ENCODE measurements at regions not wholly inside any gene's neighbourhood (a gene's known extent, or its start where the extent isn't known, plus 50 kb on each side); places are given as distances from the start of the nearest gene placed in this dataset.

- in situ Hi-C loops (cut with HindIII; ENCODE audit: low sequenced_read_pairs), result no loop called here
Observed at GRCh38 chr15:31271711-31272557, 54.7 kb upstream of the KLF13 start.

DNA sequence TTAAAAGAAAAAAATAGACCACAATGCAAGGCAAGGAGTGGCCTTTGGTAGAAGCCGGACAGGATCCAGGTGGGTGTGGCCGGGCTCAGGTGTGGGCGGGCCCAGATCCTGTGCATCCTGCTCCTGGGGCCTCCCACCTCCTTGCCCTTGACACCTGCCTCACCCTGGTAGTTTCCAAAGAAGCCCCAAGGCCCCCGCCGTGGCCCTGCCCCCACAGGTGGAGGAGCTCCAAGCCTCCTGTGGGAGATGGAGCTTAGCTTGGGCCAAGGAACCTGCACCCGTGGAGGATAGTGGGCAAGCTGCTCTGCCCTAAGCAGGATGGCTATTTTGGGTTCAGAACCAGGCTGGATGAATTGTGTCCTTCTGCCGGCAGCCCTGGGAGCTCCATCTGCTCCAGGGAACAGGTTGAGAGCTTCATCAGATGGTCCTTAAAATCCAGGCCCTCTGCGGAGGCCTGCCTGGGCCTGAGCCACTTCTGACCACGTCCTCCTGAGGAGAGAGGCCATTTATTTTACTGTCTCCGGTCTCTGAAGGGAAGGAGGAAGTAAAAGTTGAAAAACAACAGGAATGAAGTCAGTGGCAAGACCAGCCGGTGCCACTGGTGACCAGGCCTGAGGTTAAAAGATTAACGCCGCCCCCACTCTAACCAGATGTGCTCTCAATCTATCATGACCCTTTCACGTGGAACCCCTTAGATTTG is 53.9 kb upstream of the KLF13 start:
- in situ Hi-C loops (cut with HindIII; ENCODE audit: low sequenced_read_pairs), result no loop called here

DNA sequence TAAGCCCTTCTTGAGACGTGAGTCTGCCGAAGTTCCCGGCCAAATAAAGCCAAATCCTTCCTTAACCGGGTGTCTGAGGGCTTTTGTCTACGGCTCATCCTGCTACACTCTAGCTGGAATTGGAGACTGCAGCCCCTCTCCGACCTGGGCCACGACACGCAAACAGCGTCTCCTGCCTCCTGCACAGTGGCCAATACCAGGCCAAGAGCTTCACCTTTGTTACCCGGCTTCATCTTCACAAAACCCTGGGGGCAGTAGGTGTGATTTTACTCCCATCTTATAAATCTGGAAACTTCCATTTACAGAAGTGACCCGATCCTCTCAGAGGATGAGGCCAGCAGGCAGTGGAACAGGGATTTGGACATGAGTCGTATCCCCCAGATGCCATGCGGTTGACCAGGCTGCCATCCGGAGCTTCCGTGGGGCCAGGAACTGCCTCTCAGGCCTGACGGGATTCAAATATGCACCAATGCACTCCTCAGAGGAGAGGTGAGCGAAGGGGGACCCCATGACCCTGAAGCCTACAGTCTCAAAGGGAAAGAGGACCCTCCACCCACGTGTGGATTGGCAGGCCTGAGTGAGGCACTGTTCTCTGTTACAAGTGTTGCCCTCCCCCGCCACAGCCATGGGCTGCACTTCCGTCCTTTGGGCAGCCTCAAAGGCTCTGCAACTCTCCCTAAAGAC is 53.2 kb upstream of the KLF13 start:
- in situ Hi-C loops (cut with HindIII; ENCODE audit: low sequenced_read_pairs), result no loop called here

GRCh38 chr15:31274496-31275330 is 51.9 kb upstream of the KLF13 start:
- in situ Hi-C loops (cut with HindIII; ENCODE audit: low sequenced_read_pairs), result no loop called here

GRCh38 chr15:31275331-31276262 is 51.0 kb upstream of the KLF13 start:
- in situ Hi-C loops (cut with HindIII; ENCODE audit: low sequenced_read_pairs), result no loop called here

GRCh38 chr15:31276596-31277298 is 49.9 kb upstream of the KLF13 start:
- in situ Hi-C loops (cut with HindIII; ENCODE audit: low sequenced_read_pairs), result no loop called here
